Iris pigment epithelial cell (primary cell): ENCODE measurements at regions not wholly inside any gene's neighbourhood (a gene's known extent, or its start where the extent isn't known, plus 50 kb on each side); places are given as distances from the start of the nearest gene placed in this dataset.
"Not testable (repeated sequence)": the region's sequence is repeated elsewhere in the genome, so short reads cannot be mapped to it uniquely, and the experiment has no call there.

Experiments
- DNase-seq: peaks from one replicate; pipeline ENCODE4 v3.0.0-alpha.2; 2011; ENCODE audit warnings: low read depth

GRCh38 chr6:49274809-49275769 is 188.0 kb downstream of the MMUT start:
- not testable (repeated sequence) for DNase-seq

- peak; percentile 22 for DNase-seq
Observed at GRCh38 chr6:49269190-49269589, 193.9 kb downstream of the MMUT start.

DNA sequence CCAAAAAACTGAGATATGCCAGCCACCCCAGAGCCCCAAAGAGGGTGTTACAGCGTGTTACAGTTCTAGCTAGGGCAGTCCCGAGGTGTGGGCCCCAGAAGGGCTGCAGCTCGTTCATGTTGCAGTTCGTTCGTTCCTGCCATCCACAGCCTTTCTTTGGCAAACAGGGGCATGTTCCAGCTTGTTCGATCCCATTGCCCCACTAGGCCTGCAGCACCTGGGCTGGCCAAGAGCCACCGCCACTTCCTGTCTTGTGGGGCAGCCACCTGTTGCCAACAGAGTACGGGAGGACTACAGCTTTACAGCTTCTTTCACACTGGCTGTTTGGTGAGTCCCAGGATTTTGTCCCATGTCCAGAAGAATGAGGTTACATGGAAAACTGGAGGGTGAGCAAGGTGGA is 198.1 kb downstream of the MMUT start:
- DNase-seq, result no peak

- DNase-seq, result no peak
Observed at GRCh38 chr6:49264496-49264895, 198.6 kb downstream of the MMUT start.

DNA sequence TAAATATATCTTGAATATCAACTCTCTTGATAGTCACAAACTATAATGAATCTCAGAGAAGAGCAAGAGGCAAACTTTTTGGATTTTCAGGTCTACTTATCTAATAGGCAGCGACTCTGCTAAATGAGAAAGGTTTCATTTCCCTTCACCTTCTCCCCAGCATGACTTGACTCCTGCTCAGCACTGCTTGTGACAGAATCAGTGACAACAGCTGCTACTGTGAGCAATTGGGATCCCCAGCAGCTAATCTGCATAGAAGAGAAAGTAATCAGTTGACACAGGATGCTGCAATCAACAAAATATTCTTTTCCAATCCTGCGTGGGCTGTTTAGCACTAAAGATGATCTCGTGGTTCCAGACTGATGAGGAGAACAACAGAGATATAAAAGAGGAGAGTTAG is 205.5 kb downstream of the MMUT start:
- DNase-seq, result no peak

DNA sequence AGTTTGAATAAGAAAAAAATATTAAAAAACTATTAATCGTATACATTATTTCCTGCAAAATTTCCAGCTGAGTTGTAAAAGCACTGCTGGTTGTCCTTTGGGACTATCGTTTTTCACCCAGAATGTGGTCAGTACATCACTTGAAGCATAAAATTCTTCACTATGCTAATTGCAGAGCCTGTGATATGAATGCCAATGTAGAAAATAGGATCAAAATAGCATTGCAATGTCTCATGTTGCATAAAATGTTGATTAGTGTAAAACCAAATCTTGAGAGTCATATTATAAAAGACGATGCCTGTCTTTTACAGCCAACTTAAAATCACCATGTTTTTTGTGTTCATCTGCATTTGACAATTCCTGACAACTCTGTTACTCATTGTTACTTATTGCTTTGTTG is 207.7 kb downstream of the MMUT start:
- no peak for DNase-seq

- DNase-seq, result no peak
Observed at GRCh38 chr6:49252901-49253300, 210.2 kb downstream of the MMUT start.

DNA sequence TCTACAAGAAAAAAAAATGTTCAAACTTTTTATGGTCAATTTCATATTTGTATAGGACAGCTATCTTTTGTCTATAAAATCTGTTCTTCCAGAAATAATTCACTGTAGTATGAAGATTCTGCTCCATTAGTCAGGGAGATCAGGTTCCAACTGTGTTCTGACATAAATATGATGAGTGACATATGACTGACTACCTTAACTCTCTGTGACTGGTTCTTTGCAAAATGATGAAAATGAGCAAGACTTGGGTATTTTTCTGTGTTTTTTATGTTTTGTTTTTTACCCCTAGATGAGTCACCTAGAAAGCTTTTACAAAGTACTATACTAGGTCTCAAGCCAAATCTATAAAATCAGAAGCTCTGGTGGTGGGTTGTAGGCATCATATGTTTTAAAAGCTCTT is 229.6 kb downstream of the MMUT start:
- no peak for DNase-seq

DNA sequence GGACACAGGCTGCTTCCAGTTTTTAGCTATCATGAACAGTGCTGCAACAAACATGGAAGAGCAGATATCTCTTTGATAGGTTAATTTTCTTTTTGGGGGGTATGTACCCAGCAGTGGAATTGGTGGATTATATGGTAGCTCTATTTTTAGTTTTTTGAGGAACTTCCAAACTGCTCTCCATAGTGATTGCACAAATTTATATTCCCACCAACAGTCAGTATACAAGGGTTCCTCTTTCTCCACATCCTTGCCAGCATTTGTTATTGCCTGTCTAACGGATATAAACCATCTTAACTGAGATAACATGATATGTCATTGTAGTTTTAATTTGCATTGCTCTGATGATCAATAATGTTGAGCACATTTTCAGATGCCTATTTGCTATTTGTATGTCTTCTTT is 237.6 kb downstream of the MMUT start:
- DNase-seq, result no peak

DNA sequence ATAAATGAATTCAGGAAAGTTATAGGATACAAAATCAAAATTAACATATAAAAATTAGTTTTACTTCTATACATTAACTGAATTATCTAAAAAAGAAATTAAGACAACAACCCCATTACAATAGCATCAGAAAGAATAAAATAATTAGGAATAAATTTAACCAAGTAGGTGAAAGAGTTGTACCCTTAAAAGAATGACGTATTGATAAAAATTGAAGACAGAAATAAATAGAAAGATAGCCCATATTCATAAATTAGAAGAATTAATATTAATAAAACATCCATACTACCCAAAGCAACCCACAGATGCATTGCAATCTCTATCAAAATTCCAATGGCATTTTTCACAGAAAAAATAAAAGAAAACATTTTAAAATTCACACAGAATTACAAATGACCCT is 242.8 kb downstream of the MMUT start:
- no peak for DNase-seq

- no peak for DNase-seq
Observed at GRCh38 chr6:49205526-49205925, 257.5 kb downstream of the MMUT start.

- peak; percentile 1 for DNase-seq
Observed at GRCh38 chr6:49202924-49203536, 260.0 kb downstream of the MMUT start.

GRCh38 chr6:49198015-49198414 is 265.0 kb downstream of the MMUT start:
- no peak for DNase-seq

DNA sequence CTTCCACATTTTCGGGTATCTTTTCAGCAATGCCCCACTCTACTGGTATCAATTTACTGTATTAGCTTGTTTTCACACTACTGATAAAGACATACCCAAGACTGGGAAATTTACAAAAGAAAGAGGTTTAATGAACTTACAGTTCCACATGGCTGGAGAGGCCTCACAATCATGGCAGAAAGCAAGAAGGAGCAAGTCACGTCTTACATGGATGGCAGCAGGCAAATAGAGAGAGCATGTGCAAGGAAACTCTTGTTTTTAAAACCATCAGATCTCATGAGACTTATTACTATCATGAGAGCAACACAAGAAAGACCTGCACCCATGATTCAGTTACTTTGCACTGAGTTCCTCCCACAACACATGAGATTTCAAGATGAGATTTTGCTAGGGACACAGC is 300.7 kb downstream of the MMUT start:
- not testable (repeated sequence) for DNase-seq

GRCh38 chr6:49155316-49155715 is 307.7 kb downstream of the MMUT start:
- DNase-seq, result no peak

- DNase-seq, result no peak
Observed at GRCh38 chr6:49151957-49152356, 311.1 kb downstream of the MMUT start.

- peak; percentile 20 for DNase-seq
Observed at GRCh38 chr6:49151461-49151860, 311.6 kb downstream of the MMUT start.

- DNase-seq, result no peak
Observed at GRCh38 chr6:49151033-49151432, 312.0 kb downstream of the MMUT start.

GRCh38 chr6:49145280-49145679 is 317.8 kb downstream of the MMUT start:
- DNase-seq, result no peak

DNA sequence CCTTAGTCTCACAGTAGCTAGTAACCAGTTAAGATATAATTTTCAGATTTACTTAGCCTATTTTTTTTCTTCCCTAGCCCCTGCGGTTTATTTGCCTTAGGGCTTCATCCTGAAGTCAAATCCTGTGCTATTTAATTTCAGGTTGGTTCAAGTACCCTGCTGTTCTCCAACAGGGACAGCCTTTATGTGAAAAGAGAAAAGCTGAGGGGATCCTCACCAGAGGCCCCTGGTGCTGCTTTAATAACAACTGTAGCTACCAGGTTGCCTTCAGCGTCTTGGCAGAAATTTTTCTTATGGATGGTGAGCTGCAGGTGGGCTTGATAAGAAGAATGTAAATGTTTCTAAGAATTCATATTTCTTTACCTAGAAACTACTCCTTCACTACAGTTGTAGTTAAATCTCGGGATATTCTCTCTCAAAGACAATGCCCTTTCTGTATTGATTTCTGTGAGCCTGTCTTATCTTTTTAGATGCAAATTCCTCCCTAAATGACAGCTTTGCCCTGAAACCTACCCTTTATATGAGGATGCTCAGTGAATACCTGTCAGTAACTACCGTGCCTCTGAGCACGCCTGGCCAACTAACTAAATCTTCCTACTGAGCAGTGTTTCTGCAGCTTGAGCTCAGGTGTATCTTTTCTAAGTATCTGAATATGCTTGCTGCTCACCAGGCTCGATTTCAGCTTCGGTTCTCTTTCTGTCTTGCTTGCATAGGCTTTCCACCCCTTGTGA is 320.5 kb downstream of the MMUT start:
- DNase-seq, result no peak

DNA sequence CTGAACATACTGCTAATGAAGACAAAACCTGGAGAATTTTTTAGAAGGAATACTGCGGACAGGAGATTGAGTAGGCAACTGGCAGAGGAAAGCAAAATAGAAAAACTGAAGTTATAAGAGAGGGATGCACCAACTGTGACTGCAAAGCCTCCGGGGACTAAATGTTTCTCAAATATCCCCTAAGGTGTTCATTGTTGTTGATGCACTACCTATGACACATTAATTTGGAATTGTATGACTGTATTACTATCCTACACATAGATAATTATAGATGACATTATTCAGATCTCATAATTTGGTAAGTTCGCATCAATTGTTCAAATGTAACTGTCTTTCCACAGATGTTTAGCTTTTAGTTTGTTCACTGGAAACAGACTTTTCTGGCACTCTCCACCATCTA is 341.1 kb downstream of the MMUT start:
- no peak for DNase-seq

DNA sequence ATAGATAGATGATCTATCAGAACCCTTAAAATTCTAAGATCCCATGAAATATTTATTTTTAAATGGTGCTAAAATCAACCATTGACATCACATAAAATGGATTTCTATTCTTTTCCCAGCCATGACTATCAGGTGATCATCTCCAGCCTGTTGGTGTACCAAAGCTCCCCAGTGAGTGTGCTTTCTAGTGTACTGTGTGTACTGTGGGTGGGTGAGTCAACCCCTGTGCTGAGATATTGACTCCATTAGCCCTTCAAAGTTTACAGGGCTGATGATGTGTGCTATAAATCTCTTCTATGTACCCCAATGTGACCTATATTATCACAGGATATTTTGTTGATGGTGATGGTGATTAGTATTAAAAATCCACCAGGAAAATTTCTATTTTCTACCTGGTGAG is 344.6 kb downstream of the MMUT start:
- no peak for DNase-seq

DNA sequence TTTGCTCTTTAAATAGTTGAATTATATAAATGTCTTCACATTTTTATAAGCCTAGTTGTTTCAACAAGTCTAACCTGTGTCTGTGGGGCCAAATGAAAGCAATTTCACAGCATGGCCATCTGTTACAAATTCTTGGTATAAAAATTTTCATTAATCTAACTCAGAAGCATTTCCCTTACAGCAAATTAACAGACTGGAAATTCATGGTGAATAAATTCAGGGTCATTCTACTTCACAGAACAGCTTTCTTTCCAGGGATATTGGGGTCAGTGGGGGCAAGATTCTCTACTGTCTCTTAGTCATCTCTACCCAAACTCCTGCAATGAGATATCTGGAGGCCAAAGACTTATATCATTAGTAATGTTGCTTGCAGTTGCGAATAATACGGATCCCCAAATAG is 352.1 kb downstream of the MMUT start:
- no peak for DNase-seq
